HEK293 (cell line): ENCODE measurements at regions not wholly inside any gene's neighbourhood (a gene's known extent, or its start where the extent isn't known, plus 50 kb on each side); places are given as distances from the start of the nearest gene placed in this dataset.

Experiments
- CTCF ChIA-PET: fragments of 350-600 bp; formaldehyde crosslinking; extraction: SDS; loops from one replicate; lab custom pipeline; 2021; ENCODE audit warnings: antibody characterized with exemption; lab: Yijun Ruan, JAX
- POLR2A ChIA-PET: fragments of 300-600 bp; formaldehyde crosslinking; extraction: SDS; loops from one replicate; lab custom pipeline; 2020; ENCODE audit warnings: antibody characterized with exemption, inconsistent platforms; lab: Yijun Ruan, JAX
- H3K27ac ChIP-seq: fragments of 200-500 bp; sonication (Bioruptor generic); 2 replicates; pipeline ENCODE4 v1.5.1; 2014; ENCODE audit warnings: low read depth, low read length, control low read depth, inconsistent platforms; ENCODE audit errors: extremely low read depth
- H3K36me3 ChIP-seq, 2 experiments: fragments of 200-500 bp in 1 of 2; sonication (Bioruptor generic) in 1 of 2; 1 replicate in 1 of 2; 2 replicates in 1 of 2; pipeline ENCODE4 v1.5.1; 2014 to 2017; ENCODE audit warnings: inconsistent platforms in 2 of 2, low read length in 2 of 2; ENCODE audit not compliant: control insufficient read depth in 2 of 2, insufficient read depth in 1 of 2
- H3K4me1 ChIP-seq: fragments of 200-500 bp; sonication (Bioruptor generic); 2 replicates; pipeline ENCODE4 v1.5.1; 2014; ENCODE audit warnings: mild to moderate bottlenecking, low read length, inconsistent platforms; ENCODE audit not compliant: control insufficient read depth, insufficient read depth
- H3K4me3 ChIP-seq: 2 replicates; pipeline ENCODE4 v1.5.1; 2011; ENCODE audit warnings: low read depth, mild to moderate bottlenecking, control low read depth, low read length, moderate library complexity
- H3K9me3 ChIP-seq: fragments of 200-500 bp; sonication (Bioruptor generic); 2 replicates; pipeline ENCODE4 v1.5.1; 2014; ENCODE audit warnings: low read depth, low read length, inconsistent platforms; ENCODE audit not compliant: control insufficient read depth, insufficient read depth
- CTCF ChIP-seq: fragments of 450-650 bp; formaldehyde crosslinking; IDR thresholded peaks from 2 replicates; pipeline ENCODE4 v1.5.1; 2016; ENCODE audit warnings: missing biosample characterization, missing genetic modification characterization
- GLIS2 ChIP-seq: fragments of 450-650 bp; formaldehyde crosslinking; IDR thresholded peaks from 2 replicates; pipeline ENCODE4 v1.5.1; 2016; ENCODE audit warnings: missing biosample characterization, missing genetic modification characterization
- KLF10 ChIP-seq: fragments of 450-650 bp; IDR thresholded peaks from 2 replicates; pipeline ENCODE4 v1.5.1; 2018; ENCODE audit warnings: missing biosample characterization, mild to moderate bottlenecking, missing genetic modification characterization
- REPIN1 ChIP-seq: fragments of 450-650 bp; formaldehyde crosslinking; IDR thresholded peaks from 2 replicates; pipeline ENCODE4 v1.5.1; 2017; ENCODE audit warnings: missing biosample characterization, missing genetic modification characterization, low read depth
- SALL2 ChIP-seq: fragments of 450-650 bp; formaldehyde crosslinking; IDR thresholded peaks from 2 replicates; pipeline ENCODE4 v1.5.0; 2017; ENCODE audit warnings: missing biosample characterization, mild to moderate bottlenecking, missing genetic modification characterization, borderline replicate concordance
- SP3 ChIP-seq: fragments of 450-650 bp; formaldehyde crosslinking; IDR thresholded peaks from 2 replicates; pipeline ENCODE4 v1.5.1; 2016; ENCODE audit warnings: missing biosample characterization, missing genetic modification characterization
- SP7 ChIP-seq: fragments of 450-650 bp; formaldehyde crosslinking; IDR thresholded peaks from 2 replicates; pipeline ENCODE4 v1.5.1; 2016; ENCODE audit warnings: missing biosample characterization, missing genetic modification characterization
- ZFHX2 ChIP-seq: fragments of 450-650 bp; formaldehyde crosslinking; conservative IDR thresholded peaks from 2 replicates; pipeline ENCODE4 v1.5.1; 2016; ENCODE audit warnings: missing biosample characterization, missing genetic modification characterization
- ZIC2 ChIP-seq: fragments of 450-650 bp; formaldehyde crosslinking; IDR thresholded peaks from 2 replicates; pipeline ENCODE4 v1.5.1; 2016; ENCODE audit warnings: missing biosample characterization, missing genetic modification characterization
- ZNF138 ChIP-seq: fragments of 450-650 bp; formaldehyde crosslinking; IDR thresholded peaks from 2 replicates; pipeline ENCODE4 v1.5.1; 2016; ENCODE audit warnings: missing biosample characterization, missing genetic modification characterization, borderline replicate concordance
- ZNF140 ChIP-seq: fragments of 450-650 bp; formaldehyde crosslinking; IDR thresholded peaks from 2 replicates; pipeline ENCODE4 v1.5.1; 2016; ENCODE audit warnings: missing biosample characterization, missing genetic modification characterization
- ZNF202 ChIP-seq: fragments of 450-650 bp; formaldehyde crosslinking; IDR thresholded peaks from 2 replicates; pipeline ENCODE4 v1.5.1; 2016; ENCODE audit warnings: missing biosample characterization, missing genetic modification characterization, borderline replicate concordance
- ZNF23 ChIP-seq: fragments of 450-650 bp; formaldehyde crosslinking; IDR thresholded peaks from 2 replicates; pipeline ENCODE4 v1.5.1; 2016; ENCODE audit warnings: missing biosample characterization, missing genetic modification characterization, borderline replicate concordance
- ZNF248 ChIP-seq: fragments of 450-650 bp; formaldehyde crosslinking; IDR thresholded peaks from 2 replicates; pipeline ENCODE4 v1.5.1; 2017; ENCODE audit warnings: missing biosample characterization, missing genetic modification characterization
- ZNF280D ChIP-seq: fragments of 450-650 bp; formaldehyde crosslinking; IDR thresholded peaks from 2 replicates; pipeline ENCODE4 v1.5.1; 2016; ENCODE audit warnings: missing biosample characterization, missing genetic modification characterization
- ZNF335 ChIP-seq: fragments of 450-650 bp; formaldehyde crosslinking; conservative IDR thresholded peaks from 2 replicates; pipeline ENCODE4 v1.5.1; 2016; ENCODE audit warnings: missing biosample characterization, missing genetic modification characterization
- ZNF366 ChIP-seq: fragments of 450-650 bp; formaldehyde crosslinking; conservative IDR thresholded peaks from 2 replicates; pipeline ENCODE4 v1.5.1; 2016; ENCODE audit warnings: missing biosample characterization, missing genetic modification characterization
- ZNF404 ChIP-seq: fragments of 450-650 bp; formaldehyde crosslinking; IDR thresholded peaks from 2 replicates; pipeline ENCODE4 v1.5.1; 2017; ENCODE audit warnings: missing biosample characterization, missing genetic modification characterization
- ZNF529 ChIP-seq: fragments of 450-650 bp; formaldehyde crosslinking; IDR thresholded peaks from 2 replicates; pipeline ENCODE4 v1.5.1; 2017; ENCODE audit warnings: missing genetic modification characterization, missing biosample characterization; ENCODE audit not compliant: insufficient replicate concordance
- ZNF530 ChIP-seq: fragments of 450-650 bp; formaldehyde crosslinking; IDR thresholded peaks from 2 replicates; pipeline ENCODE4 v1.5.1; 2016; ENCODE audit warnings: low read depth, missing biosample characterization, missing genetic modification characterization
- ZNF670 ChIP-seq: fragments of 450-650 bp; formaldehyde crosslinking; IDR thresholded peaks from 2 replicates; pipeline ENCODE4 v1.5.1; 2016; ENCODE audit warnings: missing biosample characterization, missing genetic modification characterization, low read depth
- ZNF747 ChIP-seq: fragments of 450-650 bp; formaldehyde crosslinking; IDR thresholded peaks from 2 replicates; pipeline ENCODE4 v1.5.1; 2016; ENCODE audit warnings: missing biosample characterization, missing genetic modification characterization
- ZNF792 ChIP-seq: fragments of 450-650 bp; formaldehyde crosslinking; IDR thresholded peaks from 2 replicates; pipeline ENCODE4 v1.5.1; 2016; ENCODE audit warnings: missing biosample characterization, missing genetic modification characterization
- ZSCAN16 ChIP-seq: fragments of 450-650 bp; formaldehyde crosslinking; IDR thresholded peaks from 2 replicates; pipeline ENCODE4 v1.5.1; 2016; ENCODE audit warnings: missing biosample characterization, missing genetic modification characterization

- Histone ChIP-seq H3K9me3 (no peaks in the 10 kb centered on the region; the same call in 1 of the 2 replicates), H3K4me1 (no peaks in the 10 kb centered on the region), H3K4me3 (no peak overlapping the region), H3K27ac (no peak overlapping the region), H3K36me3 (no peaks in the 10 kb centered on the region)
- POLR2A ChIA-PET = no interaction called here
- TF ChIP-seq ZNF280D (tag by site-specific recombination) (no peak), ZNF140 (tag by site-specific recombination) (no peak), ZNF138 (tag by site-specific recombination) (no peak), ZFHX2 (no peak), ZNF529 (tag by site-specific recombination) (no peak), ZNF23 (tag by site-specific recombination) (no peak), ZNF747 (no peak), ZSCAN16 (tag by site-specific recombination) (no peak), ZNF792 (tag by site-specific recombination) (no peak), ZNF404 (tag by site-specific recombination) (no peak), GLIS2 (tag by site-specific recombination) (no peak), SALL2 (no peak), SP7 (no peak), CTCF (tag by site-specific recombination) (no peak), REPIN1 (no peak), ZNF335 (tag by site-specific recombination) (no peak)
- CTCF ChIA-PET = interaction anchor here (1.0 kb wide), 1 partner anchor 223 kb away, joined by 3 read pairs; no protein-coding TSS in a partner anchor
These were observed 169.4 kb upstream of the PPP1R26 start for GRCh38 chr9:135310134-135310533.

- TF ChIP-seq SP3 = no peak
- no peak for TF ChIP-seq REPIN1
- no peak for TF ChIP-seq ZNF366 (tag by site-specific recombination)
- no peak for TF ChIP-seq ZIC2 (tag by site-specific recombination)
- TF ChIP-seq KLF10 (tag by site-specific recombination) = no peak
- TF ChIP-seq ZNF530 (tag by site-specific recombination) = no peak
- no peak for TF ChIP-seq ZNF248 (tag by site-specific recombination)
- no peak for TF ChIP-seq ZNF670 (tag by site-specific recombination)
- TF ChIP-seq ZNF202 (tag by site-specific recombination) = no peak
- TF ChIP-seq, all 188 proteins: peak for 0
- CTCF ChIA-PET = interaction anchor here (0.6 to 0.7 kb wide), 2 partner anchors 157 to 804 kb away, joined by 3 read pairs; no protein-coding TSS in a partner anchor
- Histone ChIP-seq H3K27ac (no peak overlapping the region), H3K9me3 (no peaks in the 10 kb centered on the region; the same call in 1 of the 2 replicates), H3K4me3 (no peak overlapping the region), H3K36me3 (no peaks in the 10 kb centered on the region), H3K4me1 (no peaks in the 10 kb centered on the region)
- POLR2A ChIA-PET = no interaction called here
These were observed 164.0 kb upstream of the PPP1R26 start for GRCh38 chr9:135315572-135315971.
